H1 (cell line): ENCODE measurements at regions not wholly inside any gene's neighbourhood (a gene's known extent, or its start where the extent isn't known, plus 50 kb on each side); places are given as distances from the start of the nearest gene placed in this dataset.

ENCODE experiments used
- CTCF ChIA-PET: fragments of 300-600 bp; sonication (Branson Sonifier 250); formaldehyde crosslinking; loops from one replicate; lab custom pipeline; 2021; ENCODE audit not compliant: partially characterized antibody; lab: Charles Lee
- POLR2A ChIA-PET: fragments of 300-600 bp; sonication (Branson Sonifier 250); formaldehyde crosslinking; loops from one replicate; lab custom pipeline; 2021; ENCODE audit warnings: inconsistent platforms; ENCODE audit not compliant: partially characterized antibody; lab: Charles Lee
- DNase-seq, 2 experiments: peaks; one replicate each; pipeline versions ENCODE4 v3.0.0 to v3.0.0-alpha.2; 2010 to 2022; ENCODE audit warnings: low spot score in 2 of 2, low read depth in 1 of 2, mixed read lengths in 1 of 2
- FAIRE-seq: peaks from 2 replicates; lab custom pipeline; 2011; peaks lifted over from hg19 to GRCh38; lab: Jason Lieb, UNC
- H2AFZ ChIP-seq: 2 replicates; pipeline ENCODE4 v1.8.1; 2012; ENCODE audit warnings: low read length, inconsistent platforms
- H2AK5ac ChIP-seq: 2 replicates; pipeline ENCODE4 v1.6.1; 2013; ENCODE audit warnings: low read depth, low read length
- H2BK120ac ChIP-seq: replicated peaks from 2 replicates; pipeline ENCODE3; 2013; ENCODE audit warnings: low read depth, low read length, inconsistent platforms
- H2BK12ac ChIP-seq: 2 replicates; pipeline ENCODE4 v1.6.1; 2013; ENCODE audit warnings: low read depth, low read length
- H2BK15ac ChIP-seq: 2 replicates; pipeline ENCODE4 v1.6.1; 2013; ENCODE audit warnings: low read length
- H2BK20ac ChIP-seq: 2 replicates; pipeline ENCODE4 v1.6.1; 2013; ENCODE audit warnings: low read length
- H2BK5ac ChIP-seq: 2 replicates; pipeline ENCODE4 v1.6.1; 2013; ENCODE audit warnings: low read depth, low read length
- H3K14ac ChIP-seq: 2 replicates; pipeline ENCODE4 v1.6.1; 2013; ENCODE audit warnings: inconsistent platforms; ENCODE audit not compliant: insufficient read length
- H3K18ac ChIP-seq: 2 replicates; pipeline ENCODE4 v1.6.1; 2013; ENCODE audit warnings: low read length; ENCODE audit errors: extremely low read depth
- H3K23ac ChIP-seq: 2 replicates; pipeline ENCODE4 v1.6.1; 2013; ENCODE audit warnings: inconsistent platforms; ENCODE audit not compliant: insufficient read length
- H3K23me2 ChIP-seq: 2 replicates; pipeline ENCODE4 v1.6.1; 2013; ENCODE audit warnings: low read depth, low read length
- H3K27ac ChIP-seq: 2 replicates; pipeline ENCODE4 v1.6.1; 2011; ENCODE audit warnings: low read depth, low read length, inconsistent platforms
- H3K27me3 ChIP-seq, 4 experiments: replicated peaks in 1 of 4; 1 replicate in 1 of 4; 2 replicates in 3 of 4; pipeline versions ENCODE4 v1.6.1 to v1.8.1; 2011 to 2013; ENCODE audit warnings: low read length in 3 of 4, mild to moderate bottlenecking in 3 of 4, inconsistent platforms in 2 of 4, mixed read lengths in 2 of 4, moderate library complexity in 1 of 4; ENCODE audit not compliant: control insufficient read depth in 3 of 4, insufficient read depth in 3 of 4; ENCODE audit errors: extremely low read depth in 1 of 4
- H3K36me3 ChIP-seq, 4 experiments: 2 replicates each; pipeline versions ENCODE4 v1.6.1 to v1.8.1; 2011 to 2013; ENCODE audit warnings: mild to moderate bottlenecking in 4 of 4, low read length in 3 of 4, moderate library complexity in 2 of 4, control low read depth in 1 of 4, inconsistent platforms in 1 of 4; ENCODE audit not compliant: insufficient read depth in 4 of 4, control insufficient read depth in 2 of 4
- H3K4ac ChIP-seq: replicated peaks from 2 replicates; pipeline ENCODE3; 2013; ENCODE audit warnings: low read length, low read depth, mixed read lengths, inconsistent platforms; ENCODE audit not compliant: insufficient read length
- H3K4me1 ChIP-seq, 4 experiments: replicated peaks in 1 of 4; 1 replicate in 1 of 4; 2 replicates in 3 of 4; pipeline versions ENCODE4 v1.6.1 to v1.8.1; 2011 to 2013; ENCODE audit warnings: low read length in 3 of 4, inconsistent platforms in 2 of 4, mixed read lengths in 1 of 4; ENCODE audit not compliant: insufficient read depth in 4 of 4, control insufficient read depth in 3 of 4
- H3K4me2 ChIP-seq, 2 experiments: 2 replicates each; pipeline versions ENCODE4 v1.6.1 to v1.8.1; 2011 to 2013; ENCODE audit warnings: low read depth in 2 of 2, low read length in 2 of 2, control low read depth in 1 of 2, inconsistent platforms in 1 of 2, mild to moderate bottlenecking in 1 of 2; ENCODE audit not compliant: insufficient read depth in 1 of 2
- H3K4me3 ChIP-seq, 4 experiments: fragments of 200-600, 300-600 bp in 1 of 4; sonication (generic), shearing (Covaris generic), sonication (Bioruptor Twin) in 1 of 4; 2 replicates each; pipeline versions ENCODE4 v1.5.1 to v1.8.1; 2011 to 2016; ENCODE audit warnings: low read length in 4 of 4, low read depth in 3 of 4, control low read depth in 2 of 4, inconsistent platforms in 2 of 4, mild to moderate bottlenecking in 2 of 4, mixed read lengths in 1 of 4, moderate library complexity in 1 of 4; ENCODE audit not compliant: insufficient read depth in 2 of 4; ENCODE audit errors: extremely low read depth in 1 of 4
- H3K56ac ChIP-seq: replicated peaks from 2 replicates; pipeline ENCODE3; 2013; ENCODE audit warnings: low read depth, mild to moderate bottlenecking, mixed read lengths, low read length, inconsistent platforms; ENCODE audit not compliant: insufficient read length
- H3K79me1 ChIP-seq: 2 replicates; pipeline ENCODE4 v1.6.1; 2013; ENCODE audit warnings: low read depth, low read length, control low read depth
- H3K79me2 ChIP-seq, 2 experiments: 2 replicates each; pipeline versions ENCODE4 v1.6.1 to v1.8.1; 2012 to 2013; ENCODE audit warnings: low read length in 2 of 2, mild to moderate bottlenecking in 2 of 2, inconsistent platforms in 1 of 2; ENCODE audit not compliant: insufficient read depth in 2 of 2, control insufficient read depth in 1 of 2
- H3K9ac ChIP-seq, 4 experiments: replicated peaks in 1 of 4; 1 replicate in 1 of 4; 2 replicates in 3 of 4; pipeline versions ENCODE4 v1.6.1 to v1.8.1; 2011 to 2013; ENCODE audit warnings: low read depth in 3 of 4, low read length in 3 of 4, control low read depth in 2 of 4, mild to moderate bottlenecking in 2 of 4, moderate library complexity in 2 of 4, inconsistent platforms in 1 of 4; ENCODE audit errors: extremely low read depth in 1 of 4
- H3K9me3 ChIP-seq, 2 experiments: 2 replicates each; pipeline versions ENCODE4 v1.6.1 to v1.8.1; 2012 to 2013; ENCODE audit warnings: mild to moderate bottlenecking in 2 of 2, moderate library complexity in 2 of 2, control low read depth in 1 of 2, inconsistent platforms in 1 of 2, low read depth in 1 of 2, low read length in 1 of 2, mixed read lengths in 1 of 2; ENCODE audit not compliant: insufficient read depth in 2 of 2
- H4K20me1 ChIP-seq, 2 experiments: replicated peaks in 1 of 2; 2 replicates each; pipeline versions ENCODE3 to v1.8.1; 2011 to 2013; ENCODE audit warnings: inconsistent platforms in 2 of 2, low read length in 2 of 2, mild to moderate bottlenecking in 1 of 2; ENCODE audit not compliant: insufficient read depth in 2 of 2, control insufficient read depth in 1 of 2
- H4K5ac ChIP-seq: 2 replicates; pipeline ENCODE4 v1.6.1; 2013; ENCODE audit warnings: low read length, low read depth, mixed read lengths, inconsistent platforms; ENCODE audit not compliant: insufficient read length
- H4K8ac ChIP-seq: 2 replicates; pipeline ENCODE4 v1.8.0; 2013; ENCODE audit warnings: mild to moderate bottlenecking, moderate library complexity, low read length, inconsistent platforms; ENCODE audit not compliant: insufficient read depth; ENCODE audit errors: extremely low read depth
- H4K91ac ChIP-seq: replicated peaks from 2 replicates; pipeline ENCODE3; 2013; ENCODE audit warnings: low read length, mixed read lengths, inconsistent platforms; ENCODE audit not compliant: insufficient read length
- BCL11A ChIP-seq, 2 experiments: IDR thresholded peaks; one replicate each; pipeline ENCODE4 v1.6.1; 2011; ENCODE audit warnings: low read depth in 2 of 2, low read length in 2 of 2, mild to moderate bottlenecking in 2 of 2
- KDM5A ChIP-seq: fragments of 200-600 bp; IDR thresholded peaks from 2 replicates; pipeline ENCODE4 v1.7.1; 2012; ENCODE audit warnings: mild to moderate bottlenecking, low read length, inconsistent platforms, mixed read lengths
- MAX ChIP-seq: IDR thresholded peaks from 2 replicates; pipeline ENCODE4 v1.6.1; 2012; ENCODE audit warnings: inconsistent platforms
- SIX5 ChIP-seq: IDR thresholded peaks from 2 replicates; pipeline ENCODE4 v1.6.1; 2011; ENCODE audit warnings: mild to moderate bottlenecking, low read depth, low read length
- SP2 ChIP-seq: IDR thresholded peaks from 2 replicates; pipeline ENCODE4 v1.6.1; 2012; ENCODE audit warnings: mild to moderate bottlenecking, low read length, inconsistent platforms
- SUZ12 ChIP-seq: fragments of 200-600 bp; sonication (generic); IDR thresholded peaks from 2 replicates; pipeline ENCODE4 v1.6.1; 2012; ENCODE audit warnings: mild to moderate bottlenecking, inconsistent platforms, low read length, moderate library complexity, mixed read lengths
- TAF7 ChIP-seq: optimal IDR thresholded peaks from 2 replicates; pipeline ENCODE3; 2011; ENCODE audit warnings: low read depth, mild to moderate bottlenecking, inconsistent platforms, low read length, moderate library complexity, borderline replicate concordance
- TCF12 ChIP-seq: IDR thresholded peaks from 2 replicates; pipeline ENCODE4 v1.6.1; 2011; ENCODE audit warnings: low read depth, mild to moderate bottlenecking, low read length
- WGBS, 2 experiments: shearing (Covaris generic) in 1 of 2; methylation state at CpG; one replicate each; pipeline versions ENCODE4 v1.1.6 to v1.1.7; 2013 to 2015; ENCODE audit warnings: low lambda C conversion rate in 2 of 2, mixed read lengths in 2 of 2, inconsistent platforms in 1 of 2, low coverage in 1 of 2, missing lambda C conversion rate in 1 of 2; ENCODE audit not compliant: insufficient replicate concordance in 2 of 2, insufficient coverage in 1 of 2, insufficient read length in 1 of 2; ENCODE audit errors: extremely low coverage in 1 of 2, missing lambda C conversion rate in 1 of 2; 5-methylcytosine and 5-hydroxymethylcytosine counted together

DNA sequence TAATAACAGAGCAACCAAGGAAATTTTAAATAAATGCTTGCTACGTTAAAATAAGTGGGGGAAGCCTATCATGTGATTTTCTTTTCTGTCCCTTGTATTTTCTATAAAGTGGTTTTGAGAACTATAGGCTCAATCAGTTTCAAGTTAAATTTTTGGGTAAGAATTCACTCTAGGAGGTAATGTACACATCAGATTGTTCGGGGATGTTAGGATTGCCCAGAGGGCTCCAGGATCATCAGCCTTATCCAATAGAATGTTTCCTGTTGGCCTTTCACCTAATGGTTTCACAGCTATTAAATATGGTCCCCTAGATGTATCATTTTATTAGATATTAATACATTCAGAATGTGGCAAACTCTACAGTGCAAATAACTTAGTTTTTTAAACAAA is 438.4 kb upstream of the NPVF start:
- Histone ChIP-seq H3K79me2 (no peaks in the 10 kb centered on the region), H2BK5ac (no peak overlapping the region), H3K79me1 (no peaks in the 10 kb centered on the region), H3K36me3 (no peaks in the 10 kb centered on the region), H4K8ac (no peak overlapping the region), H3K27ac (no peak overlapping the region), H2AFZ (no peak overlapping the region), H2BK12ac (no peak overlapping the region), H2BK20ac (no peak overlapping the region), H4K5ac (no peak overlapping the region), H3K4ac (no peak overlapping the region), H3K9me3 (no peaks in the 10 kb centered on the region), H3K4me1 (peaks cover 0 to 3% (median 0%) of the 10 kb centered on the region in 4 experiments; a peak in 2 of 7 replicates), H3K56ac (no peak overlapping the region), H3K23ac (no peak overlapping the region), H2BK15ac (no peak overlapping the region), H4K91ac (no peak overlapping the region), H3K9ac (no peak overlapping the region), H3K4me2 (no peak overlapping the region), H2BK120ac (no peak overlapping the region), H3K4me3 (no peak overlapping the region), H3K27me3 (no peaks in the 10 kb centered on the region), H2AK5ac (no peak overlapping the region), H3K23me2 (no peaks in the 10 kb centered on the region), H3K18ac (no peak overlapping the region), H4K20me1 (peaks cover 0 to 1% of the 10 kb centered on the region in 2 experiments), H3K14ac (no peak overlapping the region)
- WGBS, 2 experiments = 82% methylated on average over 2 of the region's 2 CpGs; no CpG with 5 or more reads in 1 of the 2 experiments
- TF ChIP-seq KDM5A = no peak
- TF ChIP-seq MAX = no peak
- TF ChIP-seq SIX5 = no peak
- TF ChIP-seq SP2 = no peak
- TF ChIP-seq SUZ12 = no peak
- TF ChIP-seq TCF12 = no peak
- TF ChIP-seq BCL11A (IDR thresholded peaks at IDR 0.05; ENCODE audit: low read depth in 2 of 2, low read length in 2 of 2) = no peak
- no peak for TF ChIP-seq TAF7
- FAIRE-seq (no peak), DNase-seq (no peak)
- ChIA-PET POLR2A (no interaction called here), CTCF (interaction anchor here (0.7 to 2.1 kb wide), 3 partner anchors 33 to 173 kb away, joined by 3 to 6 read pairs (median 5); no protein-coding TSS in a partner anchor)
